A673 (cell line): ENCODE measurements at regions not wholly inside any gene's neighbourhood (a gene's known extent, or its start where the extent isn't known, plus 50 kb on each side); places are given as distances from the start of the nearest gene placed in this dataset.

Experiments
- BruUV-seq: library from RNA; stranded (reverse); fragments of 400-500 nt; replicated peaks from 2 replicates; lab custom pipeline; 2021; lab: Mats Ljungman, UMichigan
- CTCF ChIA-PET: fragments of 300-600 bp; sonication (Branson Sonifier 250); formaldehyde crosslinking; loops from one replicate; lab custom pipeline; 2022; ENCODE audit warnings: antibody characterized with exemption; lab: Charles Lee
- POLR2A ChIA-PET: fragments of 300-600 bp; sonication (Branson Sonifier 250); formaldehyde crosslinking; loops from one replicate; lab custom pipeline; 2022; ENCODE audit warnings: antibody characterized with exemption; ENCODE audit not compliant: low non-redundant PET; lab: Charles Lee
- DNase-seq: peaks from one replicate; pipeline ENCODE4 v3.0.0-alpha.2; 2015; ENCODE audit warnings: low spot score
- H3K27ac ChIP-seq: fragments of 200-600 bp; sonication (generic); 2 replicates; pipeline ENCODE4 v1.5.1; 2016; ENCODE audit warnings: mixed run types, low read depth, mild to moderate bottlenecking, mixed read lengths, antibody characterized with exemption, low read length; ENCODE audit not compliant: poor library complexity, severe bottlenecking
- H3K27me3 ChIP-seq: fragments of 200-600 bp; sonication (generic); replicated peaks from 2 replicates; pipeline ENCODE4 v1.6.1; 2017; ENCODE audit warnings: mixed run types, low read depth, mild to moderate bottlenecking, mixed read lengths, antibody characterized with exemption, low read length; ENCODE audit not compliant: insufficient read depth, poor library complexity
- H3K36me3 ChIP-seq: fragments of 200-600 bp; sonication (generic); 2 replicates; pipeline ENCODE4 v1.6.1; 2016; ENCODE audit warnings: mixed run types, mild to moderate bottlenecking, mixed read lengths, antibody characterized with exemption, low read length; ENCODE audit not compliant: insufficient read depth, poor library complexity, severe bottlenecking
- H3K4me1 ChIP-seq: fragments of 200-600 bp; sonication (generic); 2 replicates; pipeline ENCODE4 v1.6.1; 2017; ENCODE audit warnings: mixed run types, mild to moderate bottlenecking, mixed read lengths, antibody characterized with exemption, low read length; ENCODE audit not compliant: insufficient read depth, poor library complexity, severe bottlenecking
- H3K4me3 ChIP-seq: fragments of 200-600 bp; sonication (generic); 2 replicates; pipeline ENCODE4 v1.5.1; 2016; ENCODE audit warnings: low read depth, mixed run types, mild to moderate bottlenecking, mixed read lengths, low read length; ENCODE audit not compliant: poor library complexity, severe bottlenecking
- H3K9me3 ChIP-seq: fragments of 200-600 bp; sonication (generic); 2 replicates; pipeline ENCODE4 v1.6.1; 2016; ENCODE audit warnings: mixed run types, low read depth, mild to moderate bottlenecking, mixed read lengths, antibody characterized with exemption, low read length; ENCODE audit not compliant: poor library complexity, severe bottlenecking
- EZH2 ChIP-seq: fragments of 200-600 bp; sonication (generic); IDR thresholded peaks from 2 replicates; pipeline ENCODE4 v1.6.1; 2017; ENCODE audit warnings: borderline replicate concordance, low read depth, mild to moderate bottlenecking, mixed read lengths, antibody characterized with exemption, low read length; ENCODE audit not compliant: poor library complexity, severe bottlenecking
- intact Hi-C: fragments of 100-400 bp; cut with micrococcal nuclease; formaldehyde crosslinking; loops from one replicate; pipeline ENCODE4 v1.10.0; 2022; ENCODE audit not compliant: unreplicated experiment
- TF ChIP-seq, protein P1 (sequence below): fragments of 300-800, 200-600 bp; sonication (generic); conservative IDR thresholded peaks from 2 replicates; pipeline ENCODE4 v1.5.1; 2017; ENCODE audit warnings: low read depth, mild to moderate bottlenecking, antibody characterized with exemption, low read length, moderate library complexity, mixed read lengths

GRCh38 chr2:21860907-21861306 lies 737.1 kb downstream of the TDRD15 start:
- Histone ChIP-seq H3K4me1 (no peaks in the 10 kb centered on the region), H3K36me3 (no peaks in the 10 kb centered on the region), H3K9me3 (no peaks in the 10 kb centered on the region), H3K4me3 (no peak overlapping the region), H3K27ac (no peak overlapping the region), H3K27me3 (no peaks in the 10 kb centered on the region)
- TF ChIP-seq, protein P1, sequence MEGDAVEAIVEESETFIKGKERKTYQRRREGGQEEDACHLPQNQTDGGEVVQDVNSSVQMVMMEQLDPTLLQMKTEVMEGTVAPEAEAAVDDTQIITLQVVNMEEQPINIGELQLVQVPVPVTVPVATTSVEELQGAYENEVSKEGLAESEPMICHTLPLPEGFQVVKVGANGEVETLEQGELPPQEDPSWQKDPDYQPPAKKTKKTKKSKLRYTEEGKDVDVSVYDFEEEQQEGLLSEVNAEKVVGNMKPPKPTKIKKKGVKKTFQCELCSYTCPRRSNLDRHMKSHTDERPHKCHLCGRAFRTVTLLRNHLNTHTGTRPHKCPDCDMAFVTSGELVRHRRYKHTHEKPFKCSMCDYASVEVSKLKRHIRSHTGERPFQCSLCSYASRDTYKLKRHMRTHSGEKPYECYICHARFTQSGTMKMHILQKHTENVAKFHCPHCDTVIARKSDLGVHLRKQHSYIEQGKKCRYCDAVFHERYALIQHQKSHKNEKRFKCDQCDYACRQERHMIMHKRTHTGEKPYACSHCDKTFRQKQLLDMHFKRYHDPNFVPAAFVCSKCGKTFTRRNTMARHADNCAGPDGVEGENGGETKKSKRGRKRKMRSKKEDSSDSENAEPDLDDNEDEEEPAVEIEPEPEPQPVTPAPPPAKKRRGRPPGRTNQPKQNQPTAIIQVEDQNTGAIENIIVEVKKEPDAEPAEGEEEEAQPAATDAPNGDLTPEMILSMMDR = no peak
- TF ChIP-seq EZH2 = no peak
- BruUV-seq = no TSS peak
- intact Hi-C loops = no loop called here
- ChIA-PET POLR2A (no interaction called here), CTCF (no interaction called here)
- DNase-seq = no peak

- ChIA-PET POLR2A (no interaction called here), CTCF (no interaction called here)
- H3K9me3 ChIP-seq = no peaks in the 10 kb centered on the region
- no peak overlapping the region for H3K4me3 ChIP-seq
- H3K4me1 ChIP-seq = no peaks in the 10 kb centered on the region
- no peak overlapping the region for H3K27ac ChIP-seq
- no peaks in the 10 kb centered on the region for H3K36me3 ChIP-seq
- intact Hi-C loops = no loop called here
- no TSS peak for BruUV-seq
- DNase-seq = no peak
- TF ChIP-seq, protein P1 = no peak
- no peak for TF ChIP-seq EZH2
- no peaks in the 10 kb centered on the region for H3K27me3 ChIP-seq
Measured at GRCh38 chr2:21866316-21866715, 742.5 kb downstream of the TDRD15 start.

DNA sequence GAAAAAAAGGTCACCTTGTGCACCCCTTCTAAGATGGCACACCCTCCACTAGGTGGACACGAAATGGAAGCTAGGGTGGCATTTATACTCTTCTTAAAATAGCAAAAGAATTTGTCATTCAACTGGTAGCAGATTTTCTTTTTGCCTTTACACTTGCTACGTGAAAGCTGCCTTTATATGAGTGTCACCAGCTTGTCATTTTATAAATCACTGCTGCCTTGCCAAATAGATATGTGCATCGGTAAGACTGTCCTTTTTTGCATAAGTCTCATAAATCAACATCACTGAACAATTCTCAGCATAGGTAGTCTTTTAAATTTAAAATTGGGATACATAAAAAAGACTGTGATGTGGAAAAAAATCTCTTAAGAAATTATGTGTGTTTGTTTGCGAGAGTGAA lies 764.1 kb downstream of the TDRD15 start:
- no peaks in the 10 kb centered on the region for H3K36me3 ChIP-seq
- no peaks in the 10 kb centered on the region for H3K4me1 ChIP-seq
- no peaks in the 10 kb centered on the region for H3K9me3 ChIP-seq
- POLR2A ChIA-PET = no interaction called here
- intact Hi-C loops = no loop called here
- CTCF ChIA-PET = no interaction called here
- no peak overlapping the region for H3K27ac ChIP-seq
- no peak for DNase-seq
- no peak overlapping the region for H3K4me3 ChIP-seq
- no TSS peak for BruUV-seq
- TF ChIP-seq, protein P1 = no peak
- TF ChIP-seq EZH2 = no peak
- H3K27me3 ChIP-seq = peaks cover 17% of the 10 kb centered on the region
